IPS-NIHi11 (cell line): ENCODE measurements at regions not wholly inside any gene's neighbourhood (a gene's known extent, or its start where the extent isn't known, plus 50 kb on each side); places are given as distances from the start of the nearest gene placed in this dataset.
A peak's percentile ranks its signal among the peaks of the same experiment; 100 is the strongest.
"Not testable (repeated sequence)": the region's sequence is repeated elsewhere in the genome, so short reads cannot be mapped to it uniquely, and the experiment has no call there.

ENCODE experiments used
- DNase-seq: peaks from one replicate; pipeline ENCODE4 v3.0.0; 2012; ENCODE audit warnings: mixed read lengths, low spot score

DNA sequence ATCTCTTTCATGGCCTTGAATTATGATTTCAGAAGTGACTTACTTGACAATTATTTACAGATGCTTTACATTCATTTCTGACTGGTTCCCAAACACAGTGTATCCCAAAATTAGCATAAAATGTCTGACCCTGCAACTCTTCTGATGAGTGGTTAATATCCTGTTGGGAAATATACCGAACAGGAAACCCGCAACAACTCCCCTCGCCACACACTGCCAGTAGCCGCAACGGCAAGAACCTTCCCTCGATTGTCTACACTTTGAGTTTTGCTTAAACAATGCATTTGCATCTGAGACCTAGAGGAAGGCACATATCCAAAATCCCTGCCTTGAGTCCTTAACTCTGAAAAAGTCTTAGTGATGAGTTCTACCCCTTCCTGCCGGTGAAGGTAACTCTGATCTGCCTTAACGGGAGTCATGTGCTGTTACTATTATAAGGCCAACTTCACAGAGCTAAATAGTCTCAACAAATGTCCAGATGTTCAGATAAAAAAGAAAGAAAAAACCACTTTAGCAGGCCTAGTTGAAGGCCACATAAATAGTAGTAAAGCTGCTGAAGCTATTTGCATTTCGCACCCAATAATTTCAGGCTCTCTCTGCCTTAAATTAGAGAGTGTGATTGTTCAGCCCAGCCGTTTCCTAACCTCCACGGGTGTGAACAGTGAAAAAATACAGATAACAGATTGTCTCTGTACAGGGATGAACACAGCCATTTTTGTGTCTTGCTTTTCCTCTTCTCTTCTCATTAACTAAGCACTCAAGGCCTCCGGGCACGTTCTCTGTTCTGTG, 321.1 kb downstream of the HS3ST3B1 start:
- DNase-seq = no peak

DNA sequence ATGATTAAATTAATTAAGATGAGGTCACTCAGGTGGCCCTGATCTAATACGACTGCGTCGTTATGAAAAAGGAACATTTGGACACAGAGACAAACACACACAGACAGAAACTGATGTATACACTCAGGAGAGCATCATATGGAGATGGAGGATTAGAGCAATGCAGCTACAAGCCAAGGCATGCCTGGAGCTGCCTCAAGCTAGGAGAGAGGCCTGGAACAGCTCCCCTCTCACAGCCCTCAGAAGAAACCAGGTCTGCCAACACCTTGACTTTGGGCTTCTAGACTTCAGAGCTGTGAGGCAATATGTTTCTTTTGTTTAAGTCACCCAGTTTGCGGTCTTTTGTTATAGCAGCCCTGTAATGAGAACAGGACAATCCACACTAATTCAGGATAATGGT, 318.9 kb downstream of the HS3ST3B1 start:
- DNase-seq = no peak

DNA sequence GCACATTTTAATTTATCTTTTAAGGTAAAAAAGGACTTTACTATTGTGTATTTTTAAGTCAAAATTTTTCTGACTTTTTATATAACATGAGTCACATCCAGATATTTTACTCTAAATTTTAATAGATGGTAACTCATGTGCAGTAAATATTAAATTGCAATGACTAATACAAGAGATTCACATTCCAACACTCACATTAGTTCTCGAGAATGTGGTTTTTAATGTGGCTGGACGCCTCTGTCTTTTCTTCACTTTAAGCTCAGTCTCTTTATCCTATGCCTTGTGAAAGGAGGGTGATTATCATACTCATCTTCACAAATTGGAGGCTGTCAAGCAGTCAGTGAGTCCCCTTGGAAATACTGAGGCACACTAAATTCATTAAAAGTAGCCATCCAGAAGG, 315.6 kb downstream of the HS3ST3B1 start:
- DNase-seq = no peak

DNA sequence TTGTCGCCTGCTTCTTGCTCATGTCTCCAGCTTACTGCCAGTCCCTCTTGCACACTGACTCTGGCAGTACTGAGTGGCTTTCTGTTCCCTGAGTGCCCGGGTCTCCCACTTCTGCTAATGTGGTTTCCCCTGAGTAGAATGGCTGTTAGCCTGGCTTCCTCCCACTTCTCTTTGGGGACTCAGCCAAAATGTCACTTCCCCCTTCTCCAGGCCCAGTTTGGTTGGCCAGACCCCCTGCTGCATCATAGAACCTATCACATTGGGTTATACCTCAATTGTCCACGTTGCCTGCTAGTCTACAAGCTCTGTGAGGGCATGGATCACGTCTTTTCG, 304.4 kb downstream of the HS3ST3B1 start:
- no peak for DNase-seq

DNA sequence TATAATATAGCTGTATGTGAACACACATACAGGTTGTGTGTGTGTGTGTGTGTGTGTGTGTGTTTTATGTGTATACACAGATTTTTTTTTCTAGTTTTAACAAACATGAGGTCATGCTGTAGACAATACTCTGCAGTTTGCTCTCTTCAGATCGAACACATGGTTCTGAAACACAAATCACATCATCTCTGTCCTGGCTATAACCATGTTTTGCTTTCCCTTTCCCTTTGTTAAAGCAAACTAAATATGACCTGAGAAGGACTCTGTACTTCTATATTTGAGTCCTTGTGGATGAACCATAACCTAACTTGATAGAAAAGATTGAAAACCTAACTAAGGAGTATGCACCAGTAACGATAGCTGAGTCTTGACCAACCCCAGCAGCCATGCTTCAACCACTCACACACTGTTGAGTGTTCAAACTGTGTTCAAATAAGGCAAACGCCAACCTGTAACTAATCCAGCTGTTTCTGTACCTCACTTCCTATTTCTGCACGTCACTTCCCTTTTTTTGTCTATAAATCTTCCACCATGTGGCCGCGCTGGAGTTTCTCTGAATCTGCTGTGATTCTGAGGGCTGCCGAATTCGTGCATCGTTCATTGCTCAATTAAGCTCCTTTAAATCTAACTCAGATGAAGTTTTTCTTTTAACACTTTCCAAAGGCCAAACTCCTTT, 303.8 kb downstream of the HS3ST3B1 start:
- no peak for DNase-seq

DNA sequence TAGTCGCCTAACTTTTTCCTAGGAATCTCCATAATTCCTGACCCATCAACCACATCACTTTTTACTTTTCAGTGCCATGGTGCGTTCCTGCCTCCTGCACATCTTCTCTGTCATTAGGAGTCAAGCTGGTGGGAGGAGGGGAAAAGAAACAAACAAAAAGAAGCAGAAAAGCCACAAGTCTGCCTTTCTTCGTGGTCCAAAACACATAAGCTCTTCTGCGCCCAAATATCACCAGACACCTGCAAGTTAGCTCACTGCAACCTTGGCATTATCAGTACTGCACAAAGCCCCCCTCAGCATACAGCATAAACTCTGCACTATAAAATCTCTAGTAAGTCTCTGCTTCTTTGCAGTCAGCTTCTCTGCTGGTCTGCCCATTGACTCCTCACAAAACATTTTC, 295.3 kb downstream of the HS3ST3B1 start:
- DNase-seq = no peak

DNA sequence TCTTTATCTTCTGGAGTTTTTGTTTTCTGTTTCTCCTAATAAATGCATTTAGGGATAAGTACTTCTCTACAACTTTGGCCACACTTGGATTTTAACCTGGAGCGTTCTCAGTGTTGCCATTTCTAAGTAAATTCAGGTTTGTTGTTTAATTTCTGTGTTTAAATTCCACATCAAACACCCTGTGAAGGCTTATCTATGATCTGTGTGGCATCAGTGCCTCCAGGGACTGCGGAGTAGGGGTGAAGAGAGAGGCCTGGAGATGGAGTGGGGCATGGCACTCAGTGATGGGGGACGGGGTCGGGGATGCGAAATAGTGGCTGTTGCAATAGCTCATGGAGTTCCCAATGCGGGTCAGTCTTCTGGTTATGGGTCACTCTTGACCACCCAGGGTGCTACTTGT, 294.8 kb downstream of the HS3ST3B1 start:
- no peak for DNase-seq

DNA sequence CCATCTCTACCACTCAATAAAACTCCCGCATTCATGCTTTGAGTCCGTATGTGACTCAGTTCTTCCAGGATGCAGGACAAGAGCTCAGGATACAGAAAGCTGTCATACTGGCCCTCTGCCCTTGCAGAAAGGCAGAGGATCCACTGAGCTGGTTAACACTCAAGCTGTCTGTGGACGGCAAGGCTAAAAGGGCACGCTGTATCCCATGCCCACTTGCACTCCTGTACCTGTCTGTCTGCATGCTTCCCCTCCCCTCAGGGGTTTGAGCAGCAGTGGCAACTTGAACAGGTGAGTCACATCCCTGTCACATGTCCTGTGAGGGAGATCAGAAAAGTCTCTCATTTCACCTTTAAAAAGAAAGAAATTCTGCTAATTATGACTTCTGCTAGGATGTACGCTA, 293.8 kb downstream of the HS3ST3B1 start:
- no peak for DNase-seq

DNA sequence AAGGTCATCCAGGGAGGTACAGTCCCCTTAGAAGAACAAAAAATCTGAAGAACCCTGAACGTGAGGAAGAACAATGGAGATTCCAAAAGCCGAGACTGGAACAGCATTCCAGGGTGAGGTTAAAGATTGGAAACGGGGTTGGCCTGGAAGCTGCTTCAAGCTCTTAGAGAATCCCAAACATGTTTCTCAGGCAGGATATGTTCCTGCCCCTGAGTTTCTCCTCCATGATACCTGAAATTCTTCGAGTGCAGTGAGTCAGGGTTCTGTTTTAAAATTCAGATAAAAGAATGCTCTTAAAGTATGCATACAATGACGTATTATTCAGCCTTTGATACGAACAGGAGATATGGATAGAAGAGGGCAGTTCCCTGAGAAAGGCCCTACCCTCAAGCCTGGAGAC, 293.1 kb downstream of the HS3ST3B1 start:
- no peak for DNase-seq

DNA sequence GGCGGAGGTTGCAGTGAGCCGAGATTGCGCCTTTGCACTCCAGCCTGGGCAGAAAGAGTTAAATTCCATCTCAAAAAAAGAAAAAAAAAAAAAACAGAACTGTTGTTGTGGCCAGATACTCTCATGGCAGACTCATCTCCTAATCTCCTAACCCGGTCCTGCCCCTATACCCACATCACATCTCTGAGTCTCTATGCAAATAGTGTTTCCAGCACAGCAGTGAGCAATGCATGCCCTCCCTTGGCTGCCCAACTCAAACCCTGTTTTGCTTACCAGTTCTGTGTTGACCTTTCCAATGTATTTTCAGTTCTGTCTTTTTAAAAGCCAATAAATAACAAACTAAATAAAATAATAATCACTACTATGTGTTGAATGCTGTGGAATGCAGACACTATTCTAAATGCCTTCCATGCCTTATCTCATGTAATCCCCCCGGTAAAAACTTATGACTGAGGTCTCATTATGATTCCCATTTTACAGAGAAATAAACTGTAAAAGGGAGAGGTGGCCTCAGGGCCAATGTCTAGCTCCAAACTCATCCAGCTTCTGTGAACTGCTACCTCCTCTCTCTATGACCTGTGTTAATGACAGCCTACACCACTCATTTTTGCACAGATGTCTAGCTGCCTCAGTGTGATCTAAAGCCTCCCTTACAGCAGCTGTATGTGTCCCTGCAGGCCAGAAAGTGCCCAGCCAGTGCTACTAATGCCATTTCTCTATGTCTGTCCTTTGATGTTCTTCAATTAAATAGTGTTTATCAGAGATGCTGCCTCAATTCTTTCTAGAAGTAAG, 289.8 kb downstream of the HS3ST3B1 start:
- no peak for DNase-seq

DNA sequence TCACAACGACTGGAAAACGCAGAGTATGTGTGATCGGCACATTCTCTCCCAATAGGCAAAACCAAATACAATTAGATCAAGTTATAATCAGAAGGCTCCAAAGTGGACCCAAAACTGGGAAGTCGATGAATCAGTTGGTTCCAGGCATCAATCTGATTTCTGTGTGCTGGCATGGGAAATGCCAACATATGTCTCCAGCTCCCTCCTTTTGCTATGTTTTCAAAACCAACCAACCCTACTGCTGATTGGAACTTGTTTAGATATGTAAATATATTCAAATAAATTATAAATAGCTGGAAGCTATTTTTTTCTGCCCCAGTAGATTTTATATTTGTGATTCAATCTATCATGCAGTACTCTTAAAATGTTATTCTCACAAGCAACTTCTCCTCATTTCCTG, 284.2 kb downstream of the HS3ST3B1 start:
- no peak for DNase-seq

DNA sequence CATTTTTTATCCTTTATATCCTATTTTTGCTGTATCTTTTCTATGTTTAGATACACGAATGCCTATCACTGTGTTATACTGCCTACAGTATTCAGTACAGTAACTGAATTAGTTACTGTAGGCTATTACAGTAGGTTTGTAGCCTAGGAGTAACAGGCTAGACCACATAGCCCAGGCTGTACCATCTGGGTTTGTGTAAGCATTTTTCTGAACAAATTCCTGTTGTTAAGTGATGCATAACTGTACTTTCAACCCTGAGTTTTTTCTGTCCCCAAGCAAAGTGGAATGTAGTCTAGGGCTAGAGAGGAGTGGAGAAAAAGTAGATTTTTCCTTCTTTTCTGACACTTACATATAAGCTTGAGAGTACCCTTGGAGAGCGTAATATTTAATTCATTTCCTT, 282.1 kb downstream of the HS3ST3B1 start:
- no peak for DNase-seq

DNA sequence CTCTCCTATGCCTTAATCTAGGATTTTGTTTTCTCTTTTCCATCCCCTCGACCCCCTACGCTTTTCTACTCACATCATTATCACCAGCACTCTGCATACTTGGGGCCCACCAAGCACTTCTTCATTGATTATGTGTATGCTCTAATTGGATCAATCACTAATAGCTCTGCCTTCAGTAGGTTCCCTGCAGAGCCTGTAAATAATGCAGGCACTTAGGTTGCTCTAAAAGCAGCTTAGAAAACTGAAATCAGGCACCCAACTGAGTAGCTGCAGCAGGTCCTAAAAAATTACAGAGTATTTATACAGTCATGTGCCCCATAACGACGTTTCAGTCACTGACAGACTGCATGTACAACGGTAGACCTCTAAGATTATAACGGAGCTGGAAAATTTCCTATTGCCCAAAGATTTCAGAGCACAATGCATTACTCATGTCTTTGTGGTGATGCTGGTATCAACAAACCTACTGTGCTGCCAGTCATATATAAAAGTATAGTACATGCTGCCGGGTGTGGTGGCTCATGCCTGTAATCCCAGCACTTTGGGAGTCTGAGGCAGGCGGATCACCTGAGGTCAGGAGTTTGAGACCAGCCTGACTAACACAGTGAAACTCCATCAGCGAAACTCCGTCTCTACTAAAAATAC, 280.4 kb downstream of the HS3ST3B1 start:
- no peak for DNase-seq

DNA sequence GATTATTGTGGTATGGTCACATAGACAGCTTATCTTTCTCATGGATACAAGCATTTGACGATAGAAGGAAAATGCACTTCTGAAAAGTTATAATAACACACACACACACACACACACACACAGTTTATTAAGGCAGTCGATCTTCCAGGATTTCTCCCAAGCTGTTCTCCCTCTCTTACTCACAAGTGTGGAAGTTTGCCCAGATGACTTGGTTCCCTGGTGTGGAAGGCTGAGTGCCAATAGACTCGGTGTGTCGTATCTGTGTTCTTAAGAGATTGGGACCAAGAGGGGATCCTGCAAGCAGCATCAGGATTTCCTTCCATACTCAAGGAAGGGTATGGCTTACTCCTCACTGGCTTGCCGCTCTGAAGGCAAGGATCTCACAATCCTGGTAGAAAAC, 279.6 kb downstream of the HS3ST3B1 start:
- DNase-seq = no peak

DNA sequence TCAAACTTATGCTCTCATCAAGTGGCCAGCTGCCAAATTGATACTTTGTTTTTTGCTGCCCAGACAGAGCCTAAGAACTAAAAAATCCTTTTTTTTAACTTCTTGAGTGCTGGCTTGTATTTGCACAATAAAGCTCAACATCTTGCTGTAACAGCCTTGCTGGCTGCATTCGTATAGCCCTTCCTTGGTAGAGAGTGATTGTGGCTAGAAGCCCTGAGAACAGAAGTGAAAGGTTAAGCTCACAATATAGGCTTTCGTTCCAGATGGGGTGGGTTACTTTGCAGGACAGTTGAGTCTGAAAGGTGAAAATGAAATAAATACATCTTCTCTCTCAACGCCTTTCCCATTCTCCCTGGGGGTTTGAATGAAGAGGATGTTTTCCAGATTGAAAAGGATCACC, 278.8 kb downstream of the HS3ST3B1 start:
- DNase-seq = peak; percentile 13

DNA sequence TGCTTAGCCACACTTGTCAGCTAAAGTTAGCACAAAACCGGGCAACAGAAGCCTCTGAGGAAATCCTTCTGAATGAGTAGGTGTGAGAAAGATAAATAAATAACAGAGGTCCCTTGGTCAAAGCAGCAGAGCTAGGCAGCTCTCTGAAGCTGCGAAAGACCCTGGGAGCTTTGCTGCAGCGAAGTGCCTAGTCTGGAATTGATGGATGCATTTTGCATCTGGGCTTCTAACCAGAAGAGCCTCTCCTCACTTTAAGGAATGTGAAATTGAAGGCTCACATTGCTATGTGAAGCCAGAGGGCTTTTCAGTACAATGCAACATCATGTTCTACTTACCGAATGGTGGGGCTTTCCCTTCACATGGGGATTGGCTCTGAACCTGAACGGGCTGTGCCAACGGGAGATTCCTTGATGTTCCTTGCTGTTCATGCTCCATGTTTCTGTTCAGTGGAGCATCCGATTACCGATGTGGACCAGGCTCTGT, 274.6 kb downstream of the HS3ST3B1 start:
- no peak for DNase-seq

DNA sequence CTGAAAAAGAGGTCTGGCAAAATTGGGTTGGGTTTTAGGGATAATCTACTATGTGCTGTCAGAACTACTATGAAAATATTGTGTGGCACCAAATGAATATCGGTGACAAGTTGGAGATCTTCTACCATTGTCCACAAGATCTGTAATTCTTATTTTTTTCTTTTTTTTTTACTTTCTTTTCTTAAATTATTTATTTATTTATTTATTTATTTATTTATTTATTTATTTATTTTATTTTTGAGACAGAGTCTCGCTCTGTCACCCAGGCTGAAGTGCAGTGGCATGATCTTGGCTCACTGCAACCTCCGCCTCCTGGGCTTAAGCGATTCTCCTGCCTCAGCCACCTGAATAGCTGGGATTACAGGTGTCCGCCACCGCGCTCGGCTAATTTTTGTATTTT, 259.4 kb downstream of the HS3ST3B1 start:
- not testable (repeated sequence) for DNase-seq

DNA sequence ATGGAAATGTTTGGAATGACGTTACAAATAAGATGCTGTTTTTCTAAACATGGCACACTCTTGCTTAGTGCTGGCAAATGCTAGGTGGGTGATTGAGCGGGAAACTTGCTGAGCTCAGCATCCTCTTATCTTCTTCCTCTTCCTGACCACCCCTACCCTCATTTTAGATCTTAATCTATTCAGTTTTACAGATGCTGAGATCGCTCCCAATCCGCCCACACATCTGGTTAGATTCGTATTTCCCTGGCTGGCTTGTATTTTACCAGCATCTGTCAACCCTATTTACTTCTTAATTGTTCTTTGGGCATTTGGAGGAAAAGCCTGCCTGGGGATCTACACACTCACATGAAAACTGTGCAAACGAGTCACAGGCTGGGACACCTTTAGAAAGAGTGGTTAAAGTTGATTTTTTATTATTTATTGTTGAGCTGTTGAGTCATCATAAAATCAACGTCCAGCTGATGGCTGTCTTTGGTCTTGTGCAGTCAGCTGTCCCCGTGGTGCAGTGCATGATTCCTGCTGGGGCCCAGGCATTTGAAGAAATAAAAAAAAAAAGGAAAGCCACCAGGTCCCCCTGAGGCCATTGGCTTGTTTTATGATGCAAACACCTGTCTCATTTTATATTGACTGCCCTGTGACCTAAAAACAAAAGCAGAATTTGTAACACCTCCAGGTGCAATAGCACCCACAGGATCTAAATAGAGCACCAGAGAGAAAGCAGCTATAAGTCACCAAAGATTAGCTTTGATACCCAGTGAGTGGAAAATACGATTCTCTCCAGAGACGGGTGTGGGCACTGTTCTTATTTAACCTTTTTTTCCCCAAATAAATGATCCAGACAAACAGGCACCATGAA, 258.6 kb downstream of the HS3ST3B1 start:
- DNase-seq = no peak

DNA sequence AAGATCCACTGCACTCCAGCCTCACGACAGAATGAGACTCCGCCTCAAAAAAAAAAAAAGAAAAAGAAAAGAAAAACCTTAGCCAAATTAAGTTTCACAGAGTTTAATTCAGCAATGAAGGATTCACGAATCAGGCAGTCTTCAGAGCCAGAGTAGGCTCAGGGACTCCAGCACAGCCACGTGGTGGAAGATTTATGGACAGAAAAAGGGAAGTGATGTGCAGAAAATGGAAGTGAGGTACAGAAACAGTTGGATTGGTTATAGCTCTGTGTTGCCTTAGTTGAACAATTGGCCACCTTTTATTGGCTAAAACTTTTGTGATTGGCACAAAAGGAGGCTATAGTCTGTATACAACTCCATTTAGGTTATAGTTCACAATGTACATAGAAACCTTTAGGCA, 256.6 kb downstream of the HS3ST3B1 start:
- DNase-seq = no peak

DNA sequence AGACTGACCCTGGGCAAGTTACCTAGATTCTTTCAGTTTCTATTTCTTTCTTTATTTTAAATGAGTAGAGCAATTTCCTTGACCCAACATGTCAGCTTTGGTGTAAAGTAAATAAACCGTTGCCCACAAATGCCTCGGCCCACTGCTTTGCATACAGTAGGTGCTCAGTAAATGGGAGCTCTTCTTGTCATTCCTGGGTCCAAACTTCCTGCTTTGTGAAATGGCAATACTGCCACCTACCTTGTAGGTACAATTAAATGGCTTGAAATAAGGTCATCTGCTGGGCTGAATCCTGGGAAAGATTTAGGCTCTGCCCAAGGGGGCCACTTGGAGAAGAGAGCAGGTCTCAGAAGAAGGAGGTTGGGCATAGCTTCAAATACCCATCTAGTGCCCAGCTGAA, 253.0 kb downstream of the HS3ST3B1 start:
- no peak for DNase-seq

DNA sequence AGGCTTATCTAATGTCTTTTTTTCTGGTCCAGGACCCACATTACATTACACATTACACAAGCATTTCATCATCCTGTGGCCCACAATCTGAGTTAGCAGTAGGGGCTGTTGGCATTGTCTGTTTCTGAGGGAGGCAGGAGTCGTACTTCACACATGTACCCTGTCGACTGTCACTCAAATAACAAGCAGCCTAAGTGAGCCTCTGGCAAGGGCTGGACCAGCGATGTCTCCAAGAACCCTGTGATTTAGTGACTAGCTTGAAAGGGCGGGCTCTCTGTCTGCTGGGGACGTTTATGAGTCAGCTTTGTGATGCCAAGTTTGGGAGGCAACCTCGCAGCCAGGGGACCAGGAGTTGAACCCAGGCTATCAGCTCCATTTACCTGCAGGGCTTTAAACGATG, 251.4 kb downstream of the HS3ST3B1 start:
- no peak for DNase-seq

DNA sequence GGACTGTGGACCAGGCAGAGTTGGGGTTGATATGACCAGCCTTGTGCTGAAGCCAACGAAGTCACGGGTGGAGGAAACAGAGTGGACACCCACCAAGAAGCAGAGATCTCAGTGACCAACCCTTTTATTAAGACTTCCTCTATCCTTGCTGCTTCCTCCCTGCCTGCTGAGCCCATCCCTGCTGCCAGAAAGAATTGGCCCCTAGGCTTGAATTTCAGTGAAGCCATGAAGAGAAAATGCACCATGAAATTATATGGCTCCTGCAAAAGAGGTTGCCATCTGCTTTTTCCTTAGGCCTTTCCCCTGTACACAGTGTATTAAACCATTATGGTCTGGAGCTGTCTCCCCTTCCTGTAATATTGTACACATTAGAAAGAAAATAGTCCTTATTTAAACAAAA, 246.7 kb downstream of the HS3ST3B1 start:
- DNase-seq = no peak
